Endothelial cell (in vitro differentiated cells): ENCODE measurements at regions not wholly inside any gene's neighbourhood (a gene's known extent, or its start where the extent isn't known, plus 50 kb on each side); places are given as distances from the start of the nearest gene placed in this dataset.
"Not testable (repeated sequence)": the region's sequence is repeated elsewhere in the genome, so short reads cannot be mapped to it uniquely, and the experiment has no call there.

Experiments used
- DNase-seq: peaks from one replicate; pipeline ENCODE4 v3.0.0; 2021; ENCODE audit warnings: low spot score
- H3K27ac Mint-ChIP-seq: one replicate; pipeline ENCODE4 v1.8.0; 2021; ENCODE audit warnings: mixed read lengths, inconsistent platforms; ENCODE audit not compliant: unreplicated experiment
- H3K27me3 Mint-ChIP-seq: one replicate; pipeline ENCODE4 v1.8.0; 2021; ENCODE audit warnings: mild to moderate bottlenecking, moderate library complexity, mixed read lengths, inconsistent platforms; ENCODE audit not compliant: unreplicated experiment
- H3K36me3 Mint-ChIP-seq: one replicate; pipeline ENCODE4 v1.8.0; 2021; ENCODE audit warnings: mild to moderate bottlenecking, low read depth, mixed read lengths, inconsistent platforms; ENCODE audit not compliant: unreplicated experiment
- H3K4me1 Mint-ChIP-seq: one replicate; pipeline ENCODE4 v1.8.0; 2021; ENCODE audit warnings: mild to moderate bottlenecking, mixed read lengths, inconsistent platforms; ENCODE audit not compliant: unreplicated experiment
- H3K4me3 Mint-ChIP-seq: one replicate; pipeline ENCODE4 v1.8.0; 2021; ENCODE audit warnings: mild to moderate bottlenecking, mixed read lengths, inconsistent platforms; ENCODE audit not compliant: unreplicated experiment
- H3K9me3 Mint-ChIP-seq: one replicate; pipeline ENCODE4 v1.8.0; 2021; ENCODE audit warnings: mixed read lengths, inconsistent platforms; ENCODE audit not compliant: unreplicated experiment
- CTCF ChIP-seq: fragments of 200-600 bp; sonication (generic); IDR thresholded peaks from one replicate; pipeline ENCODE4 v1.5.0; 2021; ENCODE audit warnings: antibody characterized with exemption; ENCODE audit not compliant: unreplicated experiment

GRCh38 chr20:52071136-52071535 is 120.4 kb downstream of the ZFP64 start:
- Mint-ChIP-seq H3K27ac (no peak overlapping the region), H3K27me3 (no peaks in the 10 kb centered on the region), H3K4me3 (no peak overlapping the region), H3K36me3 (peaks cover 13% of the 10 kb centered on the region), H3K4me1 (no peaks in the 10 kb centered on the region), H3K9me3 (no peaks in the 10 kb centered on the region)
- TF ChIP-seq CTCF: no peak
- DNase-seq: no peak

- Mint-ChIP-seq H3K4me1 (peaks cover 9% of the 10 kb centered on the region), H3K27me3 (no peaks in the 10 kb centered on the region), H3K4me3 (no peak overlapping the region), H3K36me3 (peaks cover 4% of the 10 kb centered on the region), H3K27ac (no peak overlapping the region), H3K9me3 (no peaks in the 10 kb centered on the region)
- DNase-seq: no peak
- no peak for TF ChIP-seq CTCF
Measured at GRCh38 chr20:52064931-52065330, 126.6 kb downstream of the ZFP64 start.

- TF ChIP-seq CTCF: no peak
- peaks cover 4% of the 10 kb centered on the region for H3K36me3 Mint-ChIP-seq
- no peaks in the 10 kb centered on the region for H3K27me3 Mint-ChIP-seq
- no peak overlapping the region for H3K27ac Mint-ChIP-seq
- H3K4me3 Mint-ChIP-seq: no peak overlapping the region
- H3K9me3 Mint-ChIP-seq: no peaks in the 10 kb centered on the region
- peaks cover 9% of the 10 kb centered on the region for H3K4me1 Mint-ChIP-seq
- DNase-seq: no peak
Measured at GRCh38 chr20:52062452-52063209, 128.9 kb downstream of the ZFP64 start.

- Mint-ChIP-seq H3K9me3 (peaks cover 8% of the 10 kb centered on the region), H3K36me3 (peaks cover 14% of the 10 kb centered on the region), H3K4me1 (peaks cover 9% of the 10 kb centered on the region), H3K27me3 (no peaks in the 10 kb centered on the region), H3K27ac (peak overlapping the region; percentile 67), H3K4me3 (no peak overlapping the region)
- DNase-seq: peak; percentile 30
- TF ChIP-seq CTCF: no peak
Measured at GRCh38 chr20:52060794-52061714, 130.5 kb downstream of the ZFP64 start.

- H3K4me1 Mint-ChIP-seq: not testable (repeated sequence)
Measured at GRCh38 chr20:52057133-52057532, 134.4 kb downstream of the ZFP64 start.

More at GRCh38 chr20:52057133-52057532, 134.4 kb downstream of the ZFP64 start:
- not testable (repeated sequence) for DNase-seq, H3K27ac Mint-ChIP-seq, H3K4me3 Mint-ChIP-seq, H3K9me3 Mint-ChIP-seq, H3K27me3 Mint-ChIP-seq
- H3K36me3 Mint-ChIP-seq: peaks cover 15% of the 10 kb centered on the region
